Right lobe of liver (tissue), 6 donors: ENCODE measurements at regions not wholly inside any gene's neighbourhood (a gene's known extent, or its start where the extent isn't known, plus 50 kb on each side); places are given as distances from the start of the nearest gene placed in this dataset.
"Not testable (repeated sequence)": the region's sequence is repeated elsewhere in the genome, so short reads cannot be mapped to it uniquely, and the experiment has no call there.

ENCODE experiments used
- ATAC-seq, 4 donors: fragments of 200-7000 bp; cut with Tn5 transposase; one replicate each; pipeline ENCODE4 v1.9.1; 2020; ENCODE audit warnings: mild to moderate bottlenecking in 4 of 4, moderate library complexity in 4 of 4
- DNase-seq, 3 donors: peaks; one replicate each; pipeline ENCODE4 v3.0.0-alpha.2; 2020
- H3K27ac ChIP-seq, 3 donors: fragments of 200-600 bp; one replicate each; pipeline ENCODE4 v1.8.0; 2022
- H3K27me3 ChIP-seq, 2 donors: fragments of 200-600 bp; one replicate each; pipeline ENCODE4 v1.8.0; 2022
- H3K36me3 ChIP-seq, 4 donors: fragments of 200-600 bp; sonication (generic) in 1 of 4; one replicate each; pipeline versions ENCODE4 v1.5.1 to v1.8.0; 2017 to 2022; ENCODE audit warnings: control low read depth in 1 of 4
- H3K4me1 ChIP-seq, 4 donors: fragments of 200-600 bp; sonication (generic) in 1 of 4; one replicate each; pipeline versions ENCODE4 v1.5.1 to v1.8.0; 2017 to 2022; ENCODE audit warnings: control low read depth in 1 of 4
- H3K4me3 ChIP-seq, 3 donors: fragments of 200-600 bp; one replicate each; pipeline ENCODE4 v1.8.0; 2022
- H3K9me3 ChIP-seq, 4 donors: fragments of 200-600 bp; sonication (generic) in 1 of 4; one replicate each; pipeline versions ENCODE4 v1.5.1 to v1.8.0; 2017 to 2022; ENCODE audit warnings: control low read depth in 1 of 4
- CTCF ChIP-seq, 4 donors: fragments of 200-600 bp in 3 of 4; fragments of 450-650 bp in 1 of 4; IDR thresholded peaks; one replicate each; pipeline versions ENCODE4 v1.5.1 to v1.8.0; 2016 to 2022; ENCODE audit warnings: antibody characterized with exemption in 4 of 4, mild to moderate bottlenecking in 2 of 4
- POLR2A ChIP-seq: fragments of 450-650 bp; IDR thresholded peaks from one replicate; pipeline ENCODE4 v1.6.1; 2017; ENCODE audit warnings: antibody characterized with exemption, mild to moderate bottlenecking
- WGBS: methylation state at CpG from one replicate; pipeline ENCODE4 v1.1.6; 2018; ENCODE audit warnings: low coverage, low lambda C conversion rate; ENCODE audit not compliant: insufficient coverage; ENCODE audit errors: missing lambda C conversion rate; 5-methylcytosine and 5-hydroxymethylcytosine counted together
- intact Hi-C, 2 donors: fragments of 100-400 bp; cut with DNase I; formaldehyde crosslinking; loops; one replicate each; pipeline versions ENCODE4 v1.11.2 to v1.14.1; 2022
- donor health status: DM: no; HTN: yes; CAD: no.
- donor health status: DM: no; HTN: no; CAD: no.
- donor health status: DM: no; HTN: no; CAD: no.
- donor health status: DM: no; HTN: yes; CAD: no.
- donor health status: DM: no; HTN: yes; CAD: no.

GRCh38 chr11:50278756-50279155 lies 246.1 kb downstream of the OR4C45 start:
- ATAC-seq, result no peak
- intact Hi-C loops, result no loop called here
- DNase-seq, result no peak
- Histone ChIP-seq H3K4me3 (no peak overlapping the region), H3K36me3 (no peaks in the 10 kb centered on the region), H3K27ac (no peak overlapping the region), H3K4me1 (no peaks in the 10 kb centered on the region), H3K9me3 (no peaks in the 10 kb centered on the region), H3K27me3 (no peaks in the 10 kb centered on the region)
- TF ChIP-seq CTCF (IDR thresholded peaks at IDR 0.05) (no peak), POLR2A (no peak)
- WGBS, result 71% methylated on average over 12 of the region's 24 CpGs

GRCh38 chr11:50298182-50298988 lies 265.7 kb downstream of the OR4C45 start:
- ATAC-seq, result no peak
- 53% methylated on average over 12 of the region's 59 CpGs for WGBS
- no peaks in the 10 kb centered on the region for H3K36me3 ChIP-seq

GRCh38 chr11:50330723-50331122 lies 298.0 kb downstream of the OR4C45 start:
- ATAC-seq, DNase-seq, H3K9me3 ChIP-seq, H3K4me1 ChIP-seq, H3K27ac ChIP-seq, H3K27me3 ChIP-seq, H3K36me3 ChIP-seq, intact Hi-C loops, H3K4me3 ChIP-seq: not testable (repeated sequence)
- whole genome bisulfite sequencing, result 100% methylated on average over 1 of the region's 2 CpGs

More at GRCh38 chr11:50298182-50298988, 265.7 kb downstream of the OR4C45 start:
- H3K9me3 ChIP-seq, result no peaks in the 10 kb centered on the region
- H3K4me3 ChIP-seq, result no peak overlapping the region
- no peaks in the 10 kb centered on the region for H3K4me1 ChIP-seq
- intact Hi-C loops, result no loop called here
- DNase-seq, result no peak
- H3K27ac ChIP-seq, result no peak overlapping the region
- no peaks in the 10 kb centered on the region for H3K27me3 ChIP-seq
- TF ChIP-seq POLR2A (no peak), CTCF (IDR thresholded peaks at IDR 0.05) (no peak)

GRCh38 chr11:50333861-50334260 lies 301.2 kb downstream of the OR4C45 start:
- intact Hi-C loops, result no loop called here
- ATAC-seq (no peak), DNase-seq (no peak)
- Histone ChIP-seq H3K4me3 (no peak overlapping the region), H3K9me3 (no peaks in the 10 kb centered on the region), H3K4me1 (no peaks in the 10 kb centered on the region), H3K27me3 (no peaks in the 10 kb centered on the region), H3K36me3 (no peaks in the 10 kb centered on the region), H3K27ac (no peak overlapping the region)
- 62% methylated on average over 3 of the region's 4 CpGs for WGBS
- TF ChIP-seq POLR2A (no peak), CTCF (IDR thresholded peaks at IDR 0.05) (no peak)

- H3K4me1 ChIP-seq, intact Hi-C loops, H3K27ac ChIP-seq, DNase-seq, H3K4me3 ChIP-seq, H3K36me3 ChIP-seq, H3K9me3 ChIP-seq, H3K27me3 ChIP-seq, ATAC-seq: not testable (repeated sequence)
- WGBS, result 0% methylated on average over 1 of the region's 1 CpG
These were observed 304.8 kb downstream of the OR4C45 start for GRCh38 chr11:50337432-50337831.

- H3K36me3 ChIP-seq, H3K27me3 ChIP-seq, intact Hi-C loops, DNase-seq, H3K4me3 ChIP-seq, H3K9me3 ChIP-seq, H3K27ac ChIP-seq, H3K4me1 ChIP-seq, ATAC-seq: not testable (repeated sequence)
- WGBS, result no CpG with 5 or more reads among the region's 3 CpGs
These were observed 315.3 kb downstream of the OR4C45 start for GRCh38 chr11:50348018-50348417.
